Brain microvascular endothelial cell (primary cell): ENCODE measurements at regions not wholly inside any gene's neighbourhood (a gene's known extent, or its start where the extent isn't known, plus 50 kb on each side); places are given as distances from the start of the nearest gene placed in this dataset.

Experiments
- DNase-seq: peaks from one replicate; pipeline ENCODE4 v3.0.0-alpha.2; 2020
- H3K27ac ChIP-seq: fragments of 250-450 bp; sonication (Bioruptor Pico); 2 replicates; pipeline ENCODE4 v1.5.1; 2020; ENCODE audit warnings: mild to moderate bottlenecking, moderate library complexity
- H3K27me3 ChIP-seq: fragments of 250-450 bp; sonication (Bioruptor Pico); replicated peaks from 2 replicates; pipeline ENCODE4 v1.5.1; 2020; ENCODE audit warnings: mild to moderate bottlenecking
- H3K36me3 ChIP-seq: fragments of 250-450 bp; sonication (Bioruptor Pico); replicated peaks from 2 replicates; pipeline ENCODE4 v1.5.1; 2020; ENCODE audit warnings: mild to moderate bottlenecking
- H3K4me3 ChIP-seq: 2 replicates; pipeline ENCODE4 v1.5.1; 2011; ENCODE audit warnings: low read depth, mild to moderate bottlenecking, control low read depth, low read length, moderate library complexity
- in situ Hi-C: cut with HindIII; loops from 2 replicates; pipeline ENCODE4 v1.10.0; 2017; ENCODE audit warnings: low sequenced_read_pairs, low pct_ligation_motif_present
- TF ChIP-seq, protein P1 (sequence below): IDR thresholded peaks from 2 replicates; pipeline ENCODE4 v1.5.1; 2011; ENCODE audit warnings: low read depth, mild to moderate bottlenecking, moderate library complexity, low read length, control low read depth, inconsistent platforms; ENCODE audit errors: missing control alignments

DNA sequence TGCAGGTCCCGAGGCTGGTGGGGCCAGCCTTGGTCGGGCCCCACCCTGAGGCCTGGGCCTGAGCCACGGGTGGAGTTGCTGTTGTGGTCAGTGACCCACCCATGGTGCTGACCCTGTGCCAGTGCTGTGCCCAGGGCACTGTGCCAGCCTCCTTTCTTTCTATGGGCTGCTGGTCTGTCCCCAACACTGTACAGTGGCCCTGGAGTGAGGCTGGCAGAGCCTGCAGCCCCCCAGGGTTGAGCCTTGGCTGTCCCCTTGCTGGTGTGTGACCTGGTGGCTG, 1235.7 kb downstream of the BRD1 start:
- in situ Hi-C loops = no loop called here
- no peak for DNase-seq
- H3K27me3 ChIP-seq = no peaks in the 10 kb centered on the region
- TF ChIP-seq, protein P1, sequence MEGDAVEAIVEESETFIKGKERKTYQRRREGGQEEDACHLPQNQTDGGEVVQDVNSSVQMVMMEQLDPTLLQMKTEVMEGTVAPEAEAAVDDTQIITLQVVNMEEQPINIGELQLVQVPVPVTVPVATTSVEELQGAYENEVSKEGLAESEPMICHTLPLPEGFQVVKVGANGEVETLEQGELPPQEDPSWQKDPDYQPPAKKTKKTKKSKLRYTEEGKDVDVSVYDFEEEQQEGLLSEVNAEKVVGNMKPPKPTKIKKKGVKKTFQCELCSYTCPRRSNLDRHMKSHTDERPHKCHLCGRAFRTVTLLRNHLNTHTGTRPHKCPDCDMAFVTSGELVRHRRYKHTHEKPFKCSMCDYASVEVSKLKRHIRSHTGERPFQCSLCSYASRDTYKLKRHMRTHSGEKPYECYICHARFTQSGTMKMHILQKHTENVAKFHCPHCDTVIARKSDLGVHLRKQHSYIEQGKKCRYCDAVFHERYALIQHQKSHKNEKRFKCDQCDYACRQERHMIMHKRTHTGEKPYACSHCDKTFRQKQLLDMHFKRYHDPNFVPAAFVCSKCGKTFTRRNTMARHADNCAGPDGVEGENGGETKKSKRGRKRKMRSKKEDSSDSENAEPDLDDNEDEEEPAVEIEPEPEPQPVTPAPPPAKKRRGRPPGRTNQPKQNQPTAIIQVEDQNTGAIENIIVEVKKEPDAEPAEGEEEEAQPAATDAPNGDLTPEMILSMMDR = no peak
- no peak overlapping the region for H3K27ac ChIP-seq
- H3K4me3 ChIP-seq = no peak overlapping the region
- H3K36me3 ChIP-seq = no peaks in the 10 kb centered on the region

- TF ChIP-seq, protein P1 = no peak
- DNase-seq = no peak
- no peak overlapping the region for H3K27ac ChIP-seq
- H3K36me3 ChIP-seq = no peaks in the 10 kb centered on the region
- in situ Hi-C loops = no loop called here
- no peak overlapping the region for H3K4me3 ChIP-seq
- no peaks in the 10 kb centered on the region for H3K27me3 ChIP-seq
Observed at GRCh38 chr22:48591286-48592065, 1236.2 kb downstream of the BRD1 start.

- in situ Hi-C loops = no loop called here
- TF ChIP-seq, protein P1 = no peak
- Histone ChIP-seq H3K27me3 (no peaks in the 10 kb centered on the region), H3K36me3 (no peaks in the 10 kb centered on the region), H3K27ac (no peak overlapping the region), H3K4me3 (no peak overlapping the region)
- DNase-seq = no peak
Observed at GRCh38 chr22:48589901-48590300, 1237.8 kb downstream of the BRD1 start.

GRCh38 chr22:48588878-48589450, 1238.7 kb downstream of the BRD1 start:
- no peaks in the 10 kb centered on the region for H3K27me3 ChIP-seq
- H3K4me3 ChIP-seq = no peak overlapping the region
- DNase-seq = no peak
- no peaks in the 10 kb centered on the region for H3K36me3 ChIP-seq
- in situ Hi-C loops = no loop called here
- TF ChIP-seq, protein P1 = no peak
- H3K27ac ChIP-seq = no peak overlapping the region

GRCh38 chr22:48588151-48588877, 1239.4 kb downstream of the BRD1 start:
- no peaks in the 10 kb centered on the region for H3K27me3 ChIP-seq
- H3K27ac ChIP-seq = no peak overlapping the region
- in situ Hi-C loops = no loop called here
- TF ChIP-seq, protein P1 = no peak
- no peak for DNase-seq
- no peaks in the 10 kb centered on the region for H3K36me3 ChIP-seq
- no peak overlapping the region for H3K4me3 ChIP-seq
